AG09309 (cell line): ENCODE measurements at regions not wholly inside any gene's neighbourhood (a gene's known extent, or its start where the extent isn't known, plus 50 kb on each side); places are given as distances from the start of the nearest gene placed in this dataset.
A peak's percentile ranks its signal among the peaks of the same experiment; 100 is the strongest.

ENCODE experiments used
- DNase-seq: peaks from one replicate; pipeline ENCODE4 v3.0.0-alpha.2; 2010; ENCODE audit warnings: low read depth
- H3K4me3 ChIP-seq: 2 replicates; pipeline ENCODE4 v1.5.1; 2011; ENCODE audit warnings: mild to moderate bottlenecking, low read depth, low read length, moderate library complexity; ENCODE audit not compliant: control insufficient read depth
- CTCF ChIP-seq: IDR thresholded peaks from 2 replicates; pipeline ENCODE4 v1.5.1; 2011; ENCODE audit warnings: mild to moderate bottlenecking, low read depth, low read length, inconsistent platforms; ENCODE audit not compliant: insufficient read depth, control insufficient read depth; ENCODE audit errors: missing control alignments

- peak; percentile 68 for DNase-seq
- no peak overlapping the region for H3K4me3 ChIP-seq
- no peak for TF ChIP-seq CTCF
Observed at GRCh38 chr2:201971531-201972228, 62.0 kb upstream of the FZD7 start.

- no peak overlapping the region for H3K4me3 ChIP-seq
- DNase-seq, result no peak
- no peak for TF ChIP-seq CTCF
Observed at GRCh38 chr2:201972621-201973255, 60.9 kb upstream of the FZD7 start.

- DNase-seq, result no peak
- no peak for TF ChIP-seq CTCF
Observed at GRCh38 chr2:201973305-201973928, 60.2 kb upstream of the FZD7 start.

GRCh38 chr2:201974171-201975100 is 59.2 kb upstream of the FZD7 start:
- TF ChIP-seq CTCF, result no peak
- DNase-seq, result no peak
- H3K4me3 ChIP-seq, result no peak overlapping the region

More at GRCh38 chr2:201973305-201973928, 60.2 kb upstream of the FZD7 start:
- H3K4me3 ChIP-seq, result no peak overlapping the region

- no peak for TF ChIP-seq CTCF
- no peak for DNase-seq
- H3K4me3 ChIP-seq, result no peak overlapping the region
Observed at GRCh38 chr2:201975434-201975833, 58.2 kb upstream of the FZD7 start.

- H3K4me3 ChIP-seq, result no peak overlapping the region
- DNase-seq, result no peak
- no peak for TF ChIP-seq CTCF
Observed at GRCh38 chr2:201975964-201976612, 57.6 kb upstream of the FZD7 start.
